Endothelial cell of umbilical vein (primary cell): ENCODE measurements at regions not wholly inside any gene's neighbourhood (a gene's known extent, or its start where the extent isn't known, plus 50 kb on each side); places are given as distances from the start of the nearest gene placed in this dataset.

Source experiments
- BruUV-seq: library from RNA; stranded (reverse); fragments of 400-500 nt; replicated peaks from 2 replicates; lab custom pipeline; 2021; lab: Mats Ljungman, UMichigan
- CTCF ChIA-PET: fragments of 300-600, 350-600 bp; sonication (Branson Sonifier 250); formaldehyde crosslinking; loops from one replicate; lab custom pipeline; 2021; ENCODE audit warnings: antibody characterized with exemption, inconsistent platforms; lab: Charles Lee
- POLR2A ChIA-PET: fragments of 300-600, 350-600 bp; sonication (Branson Sonifier 250); formaldehyde crosslinking; loops from one replicate; lab custom pipeline; 2021; ENCODE audit warnings: antibody characterized with exemption, inconsistent platforms; lab: Charles Lee
- DNase-seq: peaks from one replicate; pipeline ENCODE4 v3.0.0-alpha.2; 2011; ENCODE audit warnings: low read depth, low spot score
- FAIRE-seq: peaks from 2 replicates; lab custom pipeline; 2011; peaks lifted over from hg19 to GRCh38; lab: Jason Lieb, UNC
- H2AFZ ChIP-seq: 2 replicates; pipeline ENCODE4 v1.6.0; 2012; ENCODE audit warnings: low read depth, low read length, control low read depth, inconsistent platforms
- H3K27ac ChIP-seq: 2 replicates; pipeline ENCODE4 v1.5.1; 2011; ENCODE audit warnings: low read depth, mild to moderate bottlenecking, control low read depth, low read length, moderate library complexity; ENCODE audit not compliant: insufficient read depth
- H3K27me3 ChIP-seq, 2 experiments: 2 replicates each; pipeline versions ENCODE4 v1.6.0 to v1.6.1; 2011; ENCODE audit warnings: low read length in 2 of 2, mixed read lengths in 1 of 2; ENCODE audit not compliant: control insufficient read depth in 2 of 2, insufficient read depth in 2 of 2
- H3K36me3 ChIP-seq, 2 experiments: 2 replicates in 1 of 2; 3 replicates in 1 of 2; pipeline ENCODE4 v1.5.1; 2011; ENCODE audit warnings: low read length in 2 of 2, mild to moderate bottlenecking in 1 of 2, moderate library complexity in 1 of 2; ENCODE audit not compliant: control insufficient read depth in 2 of 2, insufficient read depth in 2 of 2; ENCODE audit errors: extremely low read depth in 1 of 2
- H3K4me1 ChIP-seq: 3 replicates; pipeline ENCODE4 v1.5.1; 2011; ENCODE audit warnings: mild to moderate bottlenecking, low read length; ENCODE audit not compliant: control insufficient read depth, insufficient read depth; ENCODE audit errors: extremely low read depth
- H3K4me2 ChIP-seq: 2 replicates; pipeline ENCODE4 v1.6.1; 2011; ENCODE audit warnings: low read length, control low read depth, mixed read lengths; ENCODE audit not compliant: insufficient read depth
- H3K4me3 ChIP-seq, 3 experiments: fragments of 200-600 bp in 1 of 3; sonication (generic), shearing (Covaris generic) in 1 of 3; replicated peaks in 1 of 3; 2 replicates each; pipeline ENCODE4 v1.5.1; 2011 to 2016; ENCODE audit warnings: control low read depth in 3 of 3, low read length in 3 of 3, mild to moderate bottlenecking in 2 of 3, inconsistent platforms in 1 of 3, low read depth in 1 of 3, moderate library complexity in 1 of 3; ENCODE audit not compliant: insufficient read depth in 1 of 3
- H3K79me2 ChIP-seq: 2 replicates; pipeline ENCODE4 v1.6.0; 2012; ENCODE audit warnings: low read length, inconsistent platforms; ENCODE audit not compliant: control insufficient read depth, insufficient read depth
- H3K9ac ChIP-seq: replicated peaks from 2 replicates; pipeline ENCODE3; 2011; ENCODE audit warnings: low read length, control low read depth; ENCODE audit not compliant: insufficient read depth; ENCODE audit errors: extremely low read depth
- H3K9me1 ChIP-seq: replicated peaks from 3 replicates; pipeline ENCODE4 v1.6.0; 2011; ENCODE audit warnings: mild to moderate bottlenecking, low read length; ENCODE audit not compliant: control insufficient read depth, insufficient read depth; ENCODE audit errors: extremely low read depth
- H3K9me3 ChIP-seq: replicated peaks from 2 replicates; pipeline ENCODE4 v1.5.1; 2012; ENCODE audit warnings: low read length, inconsistent platforms; ENCODE audit not compliant: control insufficient read depth, insufficient read depth
- H4K20me1 ChIP-seq: replicated peaks from 2 replicates; pipeline ENCODE3; 2011; ENCODE audit warnings: mild to moderate bottlenecking, low read length; ENCODE audit not compliant: control insufficient read depth, insufficient read depth; ENCODE audit errors: extremely low read depth
- EZH2 ChIP-seq: IDR thresholded peaks from 2 replicates; pipeline ENCODE4 v1.6.1; 2012; ENCODE audit warnings: borderline replicate concordance, low read depth, mild to moderate bottlenecking, moderate library complexity, low read length, inconsistent platforms; ENCODE audit not compliant: severe bottlenecking
- FOS ChIP-seq: IDR thresholded peaks from 2 replicates; pipeline ENCODE4 v1.6.1; 2011; ENCODE audit warnings: mild to moderate bottlenecking, low read length, moderate library complexity, borderline replicate concordance; ENCODE audit not compliant: insufficient read depth
- POLR2A ChIP-seq: IDR thresholded peaks from 2 replicates; pipeline ENCODE4 v1.6.1; 2012; ENCODE audit warnings: low read depth, mild to moderate bottlenecking, control low read depth, low read length
- dilution Hi-C: fragments of 300-500 bp; cut with MboI; formaldehyde crosslinking; loops from one replicate; pipeline ENCODE4 v1.15.0; 2019; ENCODE audit warnings: low sequenced_read_pairs; ENCODE audit not compliant: extremely low pct_ligation_motif_present
- intact Hi-C: fragments of 100-400 bp; cut with micrococcal nuclease; formaldehyde crosslinking; loops from one replicate; pipeline ENCODE4 v1.10.0; 2022
- TF ChIP-seq, protein P1 (sequence below): IDR thresholded peaks from 2 replicates; pipeline ENCODE4 v1.6.1; 2011; ENCODE audit not compliant: insufficient read depth, insufficient read length
- TF ChIP-seq, protein P2 (sequence below), 2 donors: IDR thresholded peaks; 1 replicate in 1 of 2; 2 replicates in 1 of 2; pipeline ENCODE4 v1.5.1; 2011; ENCODE audit warnings: low read length in 2 of 2, mild to moderate bottlenecking in 2 of 2, moderate library complexity in 2 of 2, control low read depth in 1 of 2, inconsistent platforms in 1 of 2, low read depth in 1 of 2; ENCODE audit not compliant: insufficient read depth in 1 of 2; ENCODE audit errors: extremely low read depth in 1 of 2

DNA sequence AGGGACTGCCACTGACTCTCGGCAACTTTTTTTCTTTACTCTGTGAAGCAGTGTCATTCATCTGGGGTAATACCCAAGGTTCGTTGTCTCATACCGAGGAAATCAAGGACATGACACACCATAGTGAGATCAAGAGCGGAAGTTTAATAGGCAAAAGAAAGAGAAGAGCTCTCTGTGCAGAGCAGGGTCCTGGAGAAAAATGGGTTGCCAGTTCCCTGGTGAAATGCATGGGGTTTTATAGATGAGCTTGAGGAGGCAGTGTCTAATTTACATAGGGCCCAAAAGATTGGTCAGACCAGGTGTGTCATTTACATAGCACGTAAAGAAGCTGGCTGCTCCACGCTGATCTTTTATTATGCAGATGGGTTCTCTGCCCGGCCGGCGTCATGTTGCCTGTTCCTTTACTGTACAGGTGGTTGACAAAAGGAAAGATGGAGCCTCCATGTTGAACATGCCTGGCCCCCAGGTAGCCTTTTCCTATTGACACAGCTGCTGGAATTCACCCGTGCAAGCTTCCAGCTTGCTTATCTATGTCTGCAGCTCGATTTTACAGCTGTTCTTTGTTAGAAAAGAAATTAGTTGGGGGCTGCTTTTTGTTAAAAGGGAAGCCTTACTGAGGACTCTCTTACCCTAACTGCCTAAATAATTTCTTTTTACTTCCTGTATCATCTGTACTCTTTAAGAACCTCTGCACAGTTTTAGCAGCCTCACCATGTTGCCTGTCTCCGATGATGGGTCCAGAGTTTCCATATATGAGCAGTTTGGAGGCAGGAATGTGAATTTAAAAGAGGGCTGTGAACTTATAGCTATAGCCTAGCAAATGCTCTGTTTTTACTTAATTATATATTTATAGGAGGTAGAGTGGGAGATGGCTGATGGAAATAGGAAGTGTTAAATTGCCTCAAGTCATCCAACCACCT is 98.0 kb upstream of the DIAPH3 start:
- BruUV-seq: no TSS peak
- H4K20me1 ChIP-seq: no peaks in the 10 kb centered on the region
- no peak overlapping the region for H3K27ac ChIP-seq
- H3K36me3 ChIP-seq: no peaks in the 10 kb centered on the region
- no peak overlapping the region for H3K4me3 ChIP-seq
- POLR2A ChIA-PET: no interaction called here
- no peaks in the 10 kb centered on the region for H3K9me1 ChIP-seq
- TF ChIP-seq EZH2: no peak
- TF ChIP-seq, protein P1, sequence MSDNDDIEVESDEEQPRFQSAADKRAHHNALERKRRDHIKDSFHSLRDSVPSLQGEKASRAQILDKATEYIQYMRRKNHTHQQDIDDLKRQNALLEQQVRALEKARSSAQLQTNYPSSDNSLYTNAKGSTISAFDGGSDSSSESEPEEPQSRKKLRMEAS: no peak
- no peak for TF ChIP-seq FOS
- TF ChIP-seq, protein P2, sequence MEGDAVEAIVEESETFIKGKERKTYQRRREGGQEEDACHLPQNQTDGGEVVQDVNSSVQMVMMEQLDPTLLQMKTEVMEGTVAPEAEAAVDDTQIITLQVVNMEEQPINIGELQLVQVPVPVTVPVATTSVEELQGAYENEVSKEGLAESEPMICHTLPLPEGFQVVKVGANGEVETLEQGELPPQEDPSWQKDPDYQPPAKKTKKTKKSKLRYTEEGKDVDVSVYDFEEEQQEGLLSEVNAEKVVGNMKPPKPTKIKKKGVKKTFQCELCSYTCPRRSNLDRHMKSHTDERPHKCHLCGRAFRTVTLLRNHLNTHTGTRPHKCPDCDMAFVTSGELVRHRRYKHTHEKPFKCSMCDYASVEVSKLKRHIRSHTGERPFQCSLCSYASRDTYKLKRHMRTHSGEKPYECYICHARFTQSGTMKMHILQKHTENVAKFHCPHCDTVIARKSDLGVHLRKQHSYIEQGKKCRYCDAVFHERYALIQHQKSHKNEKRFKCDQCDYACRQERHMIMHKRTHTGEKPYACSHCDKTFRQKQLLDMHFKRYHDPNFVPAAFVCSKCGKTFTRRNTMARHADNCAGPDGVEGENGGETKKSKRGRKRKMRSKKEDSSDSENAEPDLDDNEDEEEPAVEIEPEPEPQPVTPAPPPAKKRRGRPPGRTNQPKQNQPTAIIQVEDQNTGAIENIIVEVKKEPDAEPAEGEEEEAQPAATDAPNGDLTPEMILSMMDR (IDR thresholded peaks at IDR 0.05; ENCODE audit: extremely low read depth in 1 of 2, insufficient read depth in 1 of 2, low read depth in 1 of 2, low read length in 2 of 2): no peak
- no peak for TF ChIP-seq POLR2A
- H3K9me3 ChIP-seq: no peaks in the 10 kb centered on the region
- no peak overlapping the region for H3K9ac ChIP-seq
- no peaks in the 10 kb centered on the region for H3K4me1 ChIP-seq
- FAIRE-seq (no peak), DNase-seq (no peak)
- CTCF ChIA-PET: no interaction called here
- no peaks in the 10 kb centered on the region for H3K79me2 ChIP-seq
- dilution Hi-C loops (no loop called here), intact Hi-C loops (no loop called here)
- H3K4me2 ChIP-seq: no peak overlapping the region
- peaks cover 0 to 1% of the 10 kb centered on the region in 2 experiments for H3K27me3 ChIP-seq
- no peak overlapping the region for H2AFZ ChIP-seq
